GM12864 (cell line): ENCODE measurements at regions not wholly inside any gene's neighbourhood (a gene's known extent, or its start where the extent isn't known, plus 50 kb on each side); places are given as distances from the start of the nearest gene placed in this dataset.

Experiments
- DNase-seq: peaks from one replicate; pipeline ENCODE4 v3.0.0-alpha.2; 2011; ENCODE audit warnings: low read depth
- H3K4me3 ChIP-seq: 2 replicates; pipeline ENCODE4 v1.5.1; 2011; ENCODE audit warnings: mild to moderate bottlenecking, low read depth, low read length, control low read depth
- CTCF ChIP-seq: IDR thresholded peaks from 2 replicates; pipeline ENCODE4 v1.5.1; 2011; ENCODE audit warnings: low read depth, mild to moderate bottlenecking, moderate library complexity, low read length, control low read depth, inconsistent platforms; ENCODE audit errors: missing control alignments

- no peak for DNase-seq
- no peak overlapping the region for H3K4me3 ChIP-seq
- TF ChIP-seq CTCF, result no peak
These were observed 374.2 kb upstream of the SEMA3A start for GRCh38 chr7:84568781-84569180.

DNA sequence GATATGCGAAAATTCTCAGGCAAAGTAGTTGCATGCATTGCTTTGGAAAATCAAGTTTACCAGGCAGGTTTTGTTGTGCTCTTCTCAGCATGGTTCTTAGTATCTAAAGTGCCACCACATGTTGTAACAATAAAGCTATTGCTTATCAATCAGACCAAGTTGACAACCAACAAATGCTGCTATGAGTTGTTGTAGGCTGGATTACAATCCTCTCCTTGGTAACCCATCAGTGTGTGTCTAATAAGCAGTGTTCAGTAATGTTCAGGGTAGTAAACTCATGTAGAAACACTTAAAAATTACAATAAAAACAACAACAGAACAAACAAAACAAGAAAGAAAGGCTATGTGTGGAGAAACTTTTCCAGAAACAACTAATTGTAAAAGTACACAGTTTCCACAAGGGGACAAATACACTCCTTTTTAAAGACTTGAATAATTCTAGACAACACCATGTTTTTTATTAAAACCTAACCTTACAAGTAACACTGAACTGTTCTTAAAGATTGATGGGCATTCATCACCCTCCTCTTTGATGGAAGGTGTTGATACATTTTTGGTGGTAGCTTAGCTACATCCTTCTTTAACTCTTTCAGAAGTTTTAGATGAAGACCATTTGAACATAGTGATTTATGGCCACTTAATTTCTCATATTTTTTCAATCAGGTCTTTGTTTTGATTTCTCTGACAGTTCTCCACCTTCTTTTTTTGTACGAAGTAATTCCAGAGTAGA is 370.9 kb upstream of the SEMA3A start:
- TF ChIP-seq CTCF, result no peak
- no peak for DNase-seq
- no peak overlapping the region for H3K4me3 ChIP-seq

- no peak for TF ChIP-seq CTCF
- no peak for DNase-seq
- no peak overlapping the region for H3K4me3 ChIP-seq
These were observed 359.1 kb upstream of the SEMA3A start for GRCh38 chr7:84553711-84554110.

GRCh38 chr7:84549409-84549808 is 354.8 kb upstream of the SEMA3A start:
- H3K4me3 ChIP-seq, result no peak overlapping the region
- TF ChIP-seq CTCF, result no peak
- DNase-seq, result no peak

GRCh38 chr7:84548366-84549365 is 354.1 kb upstream of the SEMA3A start:
- H3K4me3 ChIP-seq, result no peak overlapping the region
- TF ChIP-seq CTCF, result no peak
- DNase-seq, result no peak

- no peak for TF ChIP-seq CTCF
- DNase-seq, result no peak
- H3K4me3 ChIP-seq, result no peak overlapping the region
These were observed 352.7 kb upstream of the SEMA3A start for GRCh38 chr7:84547331-84547730.
